DND-41 (cell line): ENCODE measurements at regions not wholly inside any gene's neighbourhood (a gene's known extent, or its start where the extent isn't known, plus 50 kb on each side); places are given as distances from the start of the nearest gene placed in this dataset.

ENCODE experiments used
- ATAC-seq: fragments of 200-7000 bp; cut with Tn5 transposase; 3 replicates; pipeline ENCODE4 v1.9.1; 2021; ENCODE audit warnings: low read depth; ENCODE audit not compliant: insufficient read depth
- DNase-seq: peaks from one replicate; pipeline ENCODE4 v3.0.0-alpha.2; 2020
- H2AFZ ChIP-seq: 2 replicates; pipeline ENCODE4 v1.6.0; 2012; ENCODE audit warnings: low read depth, low read length
- H3K27ac ChIP-seq: 2 replicates; pipeline ENCODE4 v1.5.1; 2012; ENCODE audit warnings: low read length, inconsistent platforms
- H3K27me3 ChIP-seq: fragments of 200-600 bp; sonication (generic); 2 replicates; pipeline ENCODE4 v1.6.0; 2012; ENCODE audit warnings: low read length, mild to moderate bottlenecking, inconsistent platforms; ENCODE audit not compliant: insufficient read depth, poor library complexity
- H3K36me3 ChIP-seq: 2 replicates; pipeline ENCODE4 v1.5.1; 2012; ENCODE audit warnings: low read length, inconsistent platforms; ENCODE audit not compliant: insufficient read depth
- H3K4me1 ChIP-seq: 2 replicates; pipeline ENCODE4 v1.5.1; 2012; ENCODE audit warnings: mild to moderate bottlenecking, low read length; ENCODE audit not compliant: insufficient read depth
- H3K4me2 ChIP-seq: 2 replicates; pipeline ENCODE4 v1.6.0; 2012; ENCODE audit warnings: mild to moderate bottlenecking, moderate library complexity, low read length, inconsistent platforms; ENCODE audit not compliant: insufficient read depth
- H3K4me3 ChIP-seq, 2 experiments: fragments of 200-600 bp in 1 of 2; shearing (Covaris generic) in 1 of 2; 2 replicates each; pipeline ENCODE4 v1.5.1; 2012 to 2016; ENCODE audit warnings: inconsistent platforms in 2 of 2, low read length in 2 of 2, mild to moderate bottlenecking in 2 of 2, low read depth in 1 of 2, moderate library complexity in 1 of 2
- H3K79me2 ChIP-seq: 2 replicates; pipeline ENCODE4 v1.6.0; 2012; ENCODE audit warnings: low read length, inconsistent platforms; ENCODE audit not compliant: insufficient read depth
- H3K9ac ChIP-seq: 2 replicates; pipeline ENCODE4 v1.6.0; 2012; ENCODE audit warnings: low read depth, mild to moderate bottlenecking, inconsistent platforms, low read length, moderate library complexity
- H3K9me3 ChIP-seq: 2 replicates; pipeline ENCODE4 v1.5.1; 2012; ENCODE audit warnings: low read length, moderate library complexity, mild to moderate bottlenecking, inconsistent platforms; ENCODE audit not compliant: insufficient read depth, severe bottlenecking
- H4K20me1 ChIP-seq: 2 replicates; pipeline ENCODE4 v1.6.0; 2012; ENCODE audit warnings: low read length; ENCODE audit not compliant: insufficient read depth
- EZH2 ChIP-seq: IDR thresholded peaks from 3 replicates; pipeline ENCODE4 v1.6.1; 2012; ENCODE audit warnings: borderline replicate concordance, low read depth, mild to moderate bottlenecking, moderate library complexity, low read length, inconsistent platforms; ENCODE audit not compliant: severe bottlenecking
- TF ChIP-seq, protein P1 (sequence below): IDR thresholded peaks from 2 replicates; pipeline ENCODE4 v1.5.1; 2012; ENCODE audit warnings: borderline replicate concordance, low read length, moderate library complexity, mild to moderate bottlenecking; ENCODE audit not compliant: poor library complexity, severe bottlenecking; ENCODE audit errors: extremely low read depth

DNA sequence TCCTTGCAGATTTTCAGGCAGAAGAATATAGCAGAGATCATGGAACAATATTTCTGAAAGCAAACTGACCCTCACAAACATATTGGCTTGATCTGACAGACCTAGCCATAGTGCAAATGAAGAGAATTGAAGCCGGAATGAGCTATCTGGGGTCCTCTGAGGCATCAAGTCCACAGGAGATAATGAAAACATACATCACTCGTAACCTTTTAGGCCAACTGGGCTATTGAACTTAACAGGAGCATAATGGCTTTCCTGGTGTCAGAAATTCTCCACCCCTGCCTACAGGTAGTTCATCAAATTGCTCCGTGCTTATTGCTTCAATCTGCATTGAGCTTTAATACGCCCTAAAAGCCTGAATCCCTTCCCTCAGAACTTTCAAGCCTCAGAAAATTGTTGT is 1414.6 kb upstream of the TENM4 start:
- Histone ChIP-seq H3K4me3 (no peak overlapping the region), H3K27me3 (no peaks in the 10 kb centered on the region), H3K4me2 (no peak overlapping the region), H3K36me3 (no peaks in the 10 kb centered on the region), H4K20me1 (no peaks in the 10 kb centered on the region), H3K4me1 (no peaks in the 10 kb centered on the region), H3K9ac (no peak overlapping the region), H3K79me2 (no peaks in the 10 kb centered on the region), H3K9me3 (no peaks in the 10 kb centered on the region), H2AFZ (no peak overlapping the region), H3K27ac (no peak overlapping the region)
- no peak for ATAC-seq
- no peak for TF ChIP-seq EZH2
- TF ChIP-seq, protein P1, sequence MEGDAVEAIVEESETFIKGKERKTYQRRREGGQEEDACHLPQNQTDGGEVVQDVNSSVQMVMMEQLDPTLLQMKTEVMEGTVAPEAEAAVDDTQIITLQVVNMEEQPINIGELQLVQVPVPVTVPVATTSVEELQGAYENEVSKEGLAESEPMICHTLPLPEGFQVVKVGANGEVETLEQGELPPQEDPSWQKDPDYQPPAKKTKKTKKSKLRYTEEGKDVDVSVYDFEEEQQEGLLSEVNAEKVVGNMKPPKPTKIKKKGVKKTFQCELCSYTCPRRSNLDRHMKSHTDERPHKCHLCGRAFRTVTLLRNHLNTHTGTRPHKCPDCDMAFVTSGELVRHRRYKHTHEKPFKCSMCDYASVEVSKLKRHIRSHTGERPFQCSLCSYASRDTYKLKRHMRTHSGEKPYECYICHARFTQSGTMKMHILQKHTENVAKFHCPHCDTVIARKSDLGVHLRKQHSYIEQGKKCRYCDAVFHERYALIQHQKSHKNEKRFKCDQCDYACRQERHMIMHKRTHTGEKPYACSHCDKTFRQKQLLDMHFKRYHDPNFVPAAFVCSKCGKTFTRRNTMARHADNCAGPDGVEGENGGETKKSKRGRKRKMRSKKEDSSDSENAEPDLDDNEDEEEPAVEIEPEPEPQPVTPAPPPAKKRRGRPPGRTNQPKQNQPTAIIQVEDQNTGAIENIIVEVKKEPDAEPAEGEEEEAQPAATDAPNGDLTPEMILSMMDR: no peak
- no peak for DNase-seq

DNA sequence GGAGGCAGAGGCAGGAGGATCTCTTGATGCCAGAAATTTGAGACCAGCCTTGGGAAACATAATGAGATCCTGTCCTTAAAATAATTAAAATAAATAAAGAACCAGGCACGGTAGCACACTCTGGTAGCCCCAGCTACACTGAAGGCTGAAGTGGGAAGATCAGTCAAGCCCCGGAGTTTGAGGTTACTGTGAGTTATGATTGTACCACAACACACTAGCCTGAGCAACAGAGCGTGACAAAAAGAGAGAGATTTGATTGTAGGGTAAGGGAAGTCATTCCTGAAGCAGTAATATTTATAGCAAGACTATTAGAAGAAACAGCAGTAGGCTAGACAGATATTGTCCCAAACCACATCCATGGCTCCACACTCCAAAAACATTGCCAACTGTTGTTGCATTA is 1408.4 kb upstream of the TENM4 start:
- Histone ChIP-seq H3K4me3 (no peak overlapping the region), H2AFZ (no peak overlapping the region), H3K9ac (no peak overlapping the region), H4K20me1 (no peaks in the 10 kb centered on the region), H3K79me2 (no peaks in the 10 kb centered on the region), H3K27ac (no peak overlapping the region), H3K27me3 (no peaks in the 10 kb centered on the region), H3K36me3 (no peaks in the 10 kb centered on the region), H3K9me3 (no peaks in the 10 kb centered on the region), H3K4me2 (no peak overlapping the region), H3K4me1 (no peaks in the 10 kb centered on the region)
- TF ChIP-seq, protein P1: no peak
- no peak for TF ChIP-seq EZH2
- DNase-seq: no peak
- no peak for ATAC-seq

- Histone ChIP-seq H3K79me2 (no peaks in the 10 kb centered on the region), H3K4me2 (no peak overlapping the region), H3K4me3 (no peak overlapping the region), H3K36me3 (no peaks in the 10 kb centered on the region), H3K4me1 (no peaks in the 10 kb centered on the region), H4K20me1 (no peaks in the 10 kb centered on the region), H3K27me3 (no peaks in the 10 kb centered on the region), H3K27ac (no peak overlapping the region), H2AFZ (no peak overlapping the region), H3K9ac (no peak overlapping the region), H3K9me3 (no peaks in the 10 kb centered on the region)
- no peak for TF ChIP-seq EZH2
- TF ChIP-seq, protein P1: no peak
- no peak for ATAC-seq
- DNase-seq: no peak
Observed at GRCh38 chr11:80846979-80847378, 1406.1 kb upstream of the TENM4 start.

- no peaks in the 10 kb centered on the region for H4K20me1 ChIP-seq
- no peak for DNase-seq
- TF ChIP-seq, protein P1: no peak
- no peak for TF ChIP-seq EZH2
- no peak overlapping the region for H2AFZ ChIP-seq
- H3K27me3 ChIP-seq: no peaks in the 10 kb centered on the region
- no peak overlapping the region for H3K27ac ChIP-seq
- H3K36me3 ChIP-seq: no peaks in the 10 kb centered on the region
- no peak overlapping the region for H3K4me2 ChIP-seq
- ATAC-seq: no peak
- H3K4me3 ChIP-seq: no peak overlapping the region
- no peaks in the 10 kb centered on the region for H3K9me3 ChIP-seq
- H3K9ac ChIP-seq: no peak overlapping the region
- H3K4me1 ChIP-seq: no peaks in the 10 kb centered on the region
- no peaks in the 10 kb centered on the region for H3K79me2 ChIP-seq
Observed at GRCh38 chr11:80846442-80846841, 1405.6 kb upstream of the TENM4 start.
